ENCODE measurements at regions not wholly inside any gene's neighbourhood (a gene's known extent, or its start where the extent isn't known, plus 50 kb on each side); places are given as distances from the start of the nearest gene placed in this dataset.

GRCh38 chr3:81439108-81439507 is 322.3 kb downstream of the GBE1 start:
- DNase-seq (ENCODE audit: low read depth in 4 of 4, low spot score in 3 of 4), result peak in 2 of 4 donors; percentile 18 to 20

- DNase-seq (ENCODE audit: low read depth in 4 of 4, low spot score in 3 of 4), result no peak
These were observed 323.8 kb downstream of the GBE1 start for GRCh38 chr3:81437683-81438082.

GRCh38 chr3:81436182-81436581 is 325.3 kb downstream of the GBE1 start:
- no peak for DNase-seq (ENCODE audit: low read depth in 4 of 4, low spot score in 3 of 4)

- DNase-seq (ENCODE audit: low read depth in 4 of 4, low spot score in 3 of 4), result no peak
These were observed 326.4 kb downstream of the GBE1 start for GRCh38 chr3:81435050-81435449.

- no peak for DNase-seq (ENCODE audit: low read depth in 4 of 4, low spot score in 3 of 4)
These were observed 327.3 kb downstream of the GBE1 start for GRCh38 chr3:81434161-81434560.

- DNase-seq (ENCODE audit: low read depth in 4 of 4, low spot score in 3 of 4), result no peak
These were observed 327.8 kb downstream of the GBE1 start for GRCh38 chr3:81433675-81434074.

- DNase-seq (ENCODE audit: low read depth in 4 of 4, low spot score in 3 of 4), result no peak
These were observed 329.0 kb downstream of the GBE1 start for GRCh38 chr3:81432456-81432855.

GRCh38 chr3:81426826-81427577 is 334.4 kb downstream of the GBE1 start:
- DNase-seq (ENCODE audit: low read depth in 4 of 4, low spot score in 3 of 4), result no peak

- no peak for DNase-seq (ENCODE audit: low read depth in 4 of 4, low spot score in 3 of 4)
These were observed 336.1 kb downstream of the GBE1 start for GRCh38 chr3:81425198-81425868.

GRCh38 chr3:81419228-81419627 is 342.2 kb downstream of the GBE1 start:
- peak in 1 of 4 donors; percentile 3 for DNase-seq (ENCODE audit: low read depth in 4 of 4, low spot score in 3 of 4)

- no peak for DNase-seq (ENCODE audit: low read depth in 4 of 4, low spot score in 3 of 4)
These were observed 344.6 kb downstream of the GBE1 start for GRCh38 chr3:81416812-81417211.

GRCh38 chr3:81406318-81406717 is 355.1 kb downstream of the GBE1 start:
- DNase-seq (ENCODE audit: low read depth in 4 of 4, low spot score in 3 of 4), result no peak

GRCh38 chr3:81395739-81396513 is 365.5 kb downstream of the GBE1 start:
- no peak for DNase-seq (ENCODE audit: low read depth in 4 of 4, low spot score in 3 of 4)

GRCh38 chr3:81394651-81395524 is 366.6 kb downstream of the GBE1 start:
- no peak for DNase-seq (ENCODE audit: low read depth in 4 of 4, low spot score in 3 of 4)

- no peak for DNase-seq (ENCODE audit: low read depth in 4 of 4, low spot score in 3 of 4)
These were observed 368.2 kb downstream of the GBE1 start for GRCh38 chr3:81393251-81393650.

- DNase-seq (ENCODE audit: low read depth in 4 of 4, low spot score in 3 of 4), result no peak
These were observed 370.6 kb downstream of the GBE1 start for GRCh38 chr3:81390796-81391195.

- DNase-seq (ENCODE audit: low read depth in 4 of 4, low spot score in 3 of 4), result no peak
These were observed 373.3 kb downstream of the GBE1 start for GRCh38 chr3:81388191-81388590.

GRCh38 chr3:81382470-81382869 is 379.0 kb downstream of the GBE1 start:
- no peak for DNase-seq (ENCODE audit: low read depth in 4 of 4, low spot score in 3 of 4)

GRCh38 chr3:81380234-81380633 is 381.2 kb downstream of the GBE1 start:
- DNase-seq (ENCODE audit: low read depth in 4 of 4, low spot score in 3 of 4), result no peak

- DNase-seq (ENCODE audit: low read depth in 4 of 4, low spot score in 3 of 4), result no peak
These were observed 382.7 kb downstream of the GBE1 start for GRCh38 chr3:81378552-81379293.

All from right renal pelvis (tissue), 4 donors.